ENCODE measurements at regions not wholly inside any gene's neighbourhood (a gene's known extent, or its start where the extent isn't known, plus 50 kb on each side); places are given as distances from the start of the nearest gene placed in this dataset.

DNA sequence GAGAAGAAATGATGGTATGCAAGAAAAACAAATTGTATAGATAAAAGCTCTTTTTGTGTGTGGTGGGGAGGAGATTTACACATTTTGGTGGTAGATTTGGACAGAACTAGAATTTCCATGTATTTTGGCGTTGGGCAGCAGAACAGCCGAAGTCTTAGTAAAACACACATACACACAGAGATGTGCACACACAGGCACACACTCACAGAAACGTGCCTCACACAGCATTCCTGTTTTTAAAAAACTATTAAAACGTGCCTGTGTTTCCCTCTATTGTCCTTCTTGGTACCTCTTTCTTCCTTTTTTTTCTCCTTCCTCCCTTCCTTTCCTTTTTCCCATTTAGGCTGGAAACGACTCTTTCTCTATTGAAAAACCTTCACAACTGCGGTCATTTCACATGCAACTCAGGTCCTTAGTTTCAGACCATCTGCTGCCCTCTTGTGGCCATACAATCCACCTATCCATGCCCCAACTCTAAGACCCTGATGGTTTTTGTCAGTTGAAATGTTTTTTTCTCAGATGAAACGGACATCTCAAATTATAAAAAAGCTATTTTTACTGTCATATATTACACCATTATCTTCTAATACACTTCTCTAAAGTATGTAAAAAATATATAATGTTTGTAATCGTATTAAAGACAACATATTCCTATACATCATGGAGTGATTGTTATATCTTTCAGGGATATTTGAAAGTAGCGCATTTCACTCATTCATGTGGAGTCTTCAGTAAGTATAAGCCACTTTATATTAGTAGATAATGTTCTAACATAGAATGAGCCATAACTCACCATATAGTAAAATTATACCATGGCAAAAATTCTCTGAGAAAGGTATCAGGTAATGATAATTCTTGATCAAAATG lies 386.7 kb upstream of the NOVA1 start:
- Histone ChIP-seq H4K20me1 (ENCODE audit: insufficient read depth) (no peaks in the 10 kb centered on the region), H3K27ac (ENCODE audit: low read length) (no peak overlapping the region), H3K79me2 (replicated peaks; ENCODE audit: insufficient read depth, low read length) (no peaks in the 10 kb centered on the region), H3K4me3 (ENCODE audit: low read length) (no peak overlapping the region), H3K36me3 (ENCODE audit: insufficient read depth, low read length) (no peaks in the 10 kb centered on the region), H3K4me2 (ENCODE audit: low read length) (no peak overlapping the region), H3K27me3 (ENCODE audit: insufficient read depth, low read depth, low read length) (no peaks in the 10 kb centered on the region), H3F3A (ENCODE audit: insufficient read depth, low read length, poor library complexity, severe bottlenecking) (no peaks in the 10 kb centered on the region), H3K9me2 (ENCODE audit: insufficient read depth, low read length) (no peaks in the 10 kb centered on the region), H2AFZ (ENCODE audit: low read depth, low read length) (no peak overlapping the region), H3K9me3 (ENCODE audit: low read length) (no peaks in the 10 kb centered on the region), H3K9ac (ENCODE audit: low read length) (no peak overlapping the region)
- TF ChIP-seq MXI1 (conservative IDR thresholded peaks at IDR 0.05; ENCODE audit: poor library complexity, severe bottlenecking) (no peak), RAD21 (conservative IDR thresholded peaks at IDR 0.05) (peak; percentile 76), SMC3 (conservative IDR thresholded peaks at IDR 0.05; ENCODE audit: poor library complexity) (peak; percentile 81), POLR2AphosphoS5 (IDR thresholded peaks at IDR 0.05) (no peak)
- TF ChIP-seq, protein P1, sequence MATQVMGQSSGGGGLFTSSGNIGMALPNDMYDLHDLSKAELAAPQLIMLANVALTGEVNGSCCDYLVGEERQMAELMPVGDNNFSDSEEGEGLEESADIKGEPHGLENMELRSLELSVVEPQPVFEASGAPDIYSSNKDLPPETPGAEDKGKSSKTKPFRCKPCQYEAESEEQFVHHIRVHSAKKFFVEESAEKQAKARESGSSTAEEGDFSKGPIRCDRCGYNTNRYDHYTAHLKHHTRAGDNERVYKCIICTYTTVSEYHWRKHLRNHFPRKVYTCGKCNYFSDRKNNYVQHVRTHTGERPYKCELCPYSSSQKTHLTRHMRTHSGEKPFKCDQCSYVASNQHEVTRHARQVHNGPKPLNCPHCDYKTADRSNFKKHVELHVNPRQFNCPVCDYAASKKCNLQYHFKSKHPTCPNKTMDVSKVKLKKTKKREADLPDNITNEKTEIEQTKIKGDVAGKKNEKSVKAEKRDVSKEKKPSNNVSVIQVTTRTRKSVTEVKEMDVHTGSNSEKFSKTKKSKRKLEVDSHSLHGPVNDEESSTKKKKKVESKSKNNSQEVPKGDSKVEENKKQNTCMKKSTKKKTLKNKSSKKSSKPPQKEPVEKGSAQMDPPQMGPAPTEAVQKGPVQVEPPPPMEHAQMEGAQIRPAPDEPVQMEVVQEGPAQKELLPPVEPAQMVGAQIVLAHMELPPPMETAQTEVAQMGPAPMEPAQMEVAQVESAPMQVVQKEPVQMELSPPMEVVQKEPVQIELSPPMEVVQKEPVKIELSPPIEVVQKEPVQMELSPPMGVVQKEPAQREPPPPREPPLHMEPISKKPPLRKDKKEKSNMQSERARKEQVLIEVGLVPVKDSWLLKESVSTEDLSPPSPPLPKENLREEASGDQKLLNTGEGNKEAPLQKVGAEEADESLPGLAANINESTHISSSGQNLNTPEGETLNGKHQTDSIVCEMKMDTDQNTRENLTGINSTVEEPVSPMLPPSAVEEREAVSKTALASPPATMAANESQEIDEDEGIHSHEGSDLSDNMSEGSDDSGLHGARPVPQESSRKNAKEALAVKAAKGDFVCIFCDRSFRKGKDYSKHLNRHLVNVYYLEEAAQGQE (IDR thresholded peaks at IDR 0.05; ENCODE audit: borderline replicate concordance) = no peak
- TF ChIP-seq, protein P2, sequence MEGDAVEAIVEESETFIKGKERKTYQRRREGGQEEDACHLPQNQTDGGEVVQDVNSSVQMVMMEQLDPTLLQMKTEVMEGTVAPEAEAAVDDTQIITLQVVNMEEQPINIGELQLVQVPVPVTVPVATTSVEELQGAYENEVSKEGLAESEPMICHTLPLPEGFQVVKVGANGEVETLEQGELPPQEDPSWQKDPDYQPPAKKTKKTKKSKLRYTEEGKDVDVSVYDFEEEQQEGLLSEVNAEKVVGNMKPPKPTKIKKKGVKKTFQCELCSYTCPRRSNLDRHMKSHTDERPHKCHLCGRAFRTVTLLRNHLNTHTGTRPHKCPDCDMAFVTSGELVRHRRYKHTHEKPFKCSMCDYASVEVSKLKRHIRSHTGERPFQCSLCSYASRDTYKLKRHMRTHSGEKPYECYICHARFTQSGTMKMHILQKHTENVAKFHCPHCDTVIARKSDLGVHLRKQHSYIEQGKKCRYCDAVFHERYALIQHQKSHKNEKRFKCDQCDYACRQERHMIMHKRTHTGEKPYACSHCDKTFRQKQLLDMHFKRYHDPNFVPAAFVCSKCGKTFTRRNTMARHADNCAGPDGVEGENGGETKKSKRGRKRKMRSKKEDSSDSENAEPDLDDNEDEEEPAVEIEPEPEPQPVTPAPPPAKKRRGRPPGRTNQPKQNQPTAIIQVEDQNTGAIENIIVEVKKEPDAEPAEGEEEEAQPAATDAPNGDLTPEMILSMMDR (IDR thresholded peaks at IDR 0.05; ENCODE audit: poor library complexity, severe bottlenecking) = peak; percentile 72

DNA sequence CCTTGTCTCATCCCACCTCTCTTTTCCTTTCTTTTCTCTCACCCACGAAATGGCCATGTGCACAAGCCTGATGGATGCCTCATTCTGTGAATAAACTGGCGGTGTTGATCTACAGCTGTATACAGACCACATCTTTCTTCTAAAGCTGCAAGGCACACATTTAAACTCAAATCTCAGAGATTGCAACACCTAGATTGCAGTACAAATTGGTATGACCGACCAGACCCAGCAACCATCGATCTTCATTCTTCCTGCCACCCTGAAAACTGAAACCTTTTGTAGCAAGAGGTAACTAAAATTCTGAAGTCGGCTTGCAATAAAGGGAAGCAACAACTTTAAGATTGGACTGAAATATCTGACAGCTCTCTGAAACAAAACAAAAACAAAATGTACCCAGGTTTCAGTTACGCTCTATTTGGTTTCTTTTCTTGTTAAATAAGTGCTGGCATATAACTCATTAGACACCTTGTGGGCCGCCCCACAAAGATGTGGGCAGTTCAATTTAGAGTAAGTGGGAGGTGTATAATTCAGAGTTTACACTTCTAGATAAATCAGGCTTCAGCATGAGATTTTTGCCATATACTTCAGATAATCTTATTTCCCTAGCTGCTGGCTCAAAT lies 390.0 kb upstream of the NOVA1 start:
- no peak overlapping the region for H2AFZ ChIP-seq (ENCODE audit: low read depth, low read length)
- no peaks in the 10 kb centered on the region for H3K79me2 ChIP-seq (replicated peaks; ENCODE audit: insufficient read depth, low read length)
- H3K9me2 ChIP-seq (ENCODE audit: insufficient read depth, low read length) = no peaks in the 10 kb centered on the region
- no peaks in the 10 kb centered on the region for H3K27me3 ChIP-seq (ENCODE audit: insufficient read depth, low read depth, low read length)
- H3K4me3 ChIP-seq (ENCODE audit: low read length) = no peak overlapping the region
- H4K20me1 ChIP-seq (ENCODE audit: insufficient read depth) = no peaks in the 10 kb centered on the region
- H3F3A ChIP-seq (ENCODE audit: insufficient read depth, low read length, poor library complexity, severe bottlenecking) = no peaks in the 10 kb centered on the region
- no peak overlapping the region for H3K9ac ChIP-seq (ENCODE audit: low read length)
- no peaks in the 10 kb centered on the region for H3K36me3 ChIP-seq (ENCODE audit: insufficient read depth, low read length)
- H3K4me2 ChIP-seq (ENCODE audit: low read length) = no peak overlapping the region
- H3K9me3 ChIP-seq (ENCODE audit: low read length) = no peaks in the 10 kb centered on the region
- H3K27ac ChIP-seq (ENCODE audit: low read length) = no peak overlapping the region
- TF ChIP-seq EP300 (conservative IDR thresholded peaks at IDR 0.05; ENCODE audit: poor library complexity, severe bottlenecking) (no peak), MXI1 (conservative IDR thresholded peaks at IDR 0.05; ENCODE audit: poor library complexity, severe bottlenecking) (no peak), POLR2AphosphoS5 (IDR thresholded peaks at IDR 0.05) (no peak), EZH2 (IDR thresholded peaks at IDR 0.05; ENCODE audit: borderline replicate concordance, insufficient read depth, low read length, poor library complexity, severe bottlenecking) (no peak), SMC3 (conservative IDR thresholded peaks at IDR 0.05; ENCODE audit: poor library complexity) (no peak), TAF1 (IDR thresholded peaks at IDR 0.05; ENCODE audit: low read depth) (no peak)
- TF ChIP-seq, protein P1 (IDR thresholded peaks at IDR 0.05; ENCODE audit: borderline replicate concordance) = no peak
- TF ChIP-seq, protein P2 (IDR thresholded peaks at IDR 0.05; ENCODE audit: poor library complexity, severe bottlenecking) = no peak
